ENCODE measurements at regions not wholly inside any gene's neighbourhood (a gene's known extent, or its start where the extent isn't known, plus 50 kb on each side); places are given as distances from the start of the nearest gene placed in this dataset.

- no peak for FAIRE-seq
- no peaks in the 10 kb centered on the region for H3K4me1 ChIP-seq
- no peak for ATAC-seq
Observed at GRCh38 chr1:99424087-99424486, 159.8 kb downstream of the PLPPR4 start.

DNA sequence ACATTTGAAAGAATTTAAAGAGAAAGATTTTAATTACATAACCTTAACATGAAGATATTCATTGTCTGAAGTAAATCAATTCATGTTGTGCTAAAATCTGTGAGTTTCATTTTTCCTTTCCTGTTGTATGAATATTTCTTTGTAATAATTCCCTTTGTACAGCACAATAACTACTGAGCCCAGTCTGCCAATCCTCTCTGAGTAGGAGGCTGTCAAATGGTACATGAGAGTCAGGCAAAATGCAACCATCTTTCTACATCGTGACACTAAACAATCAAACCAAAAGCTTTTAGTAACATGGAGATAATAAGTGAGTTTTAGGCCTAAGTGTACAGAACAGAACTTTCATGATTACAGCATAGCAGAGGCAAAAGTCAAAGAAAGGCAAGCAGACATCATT lies 165.5 kb downstream of the PLPPR4 start:
- 62 to 63% methylated on average over 1 of the region's 1 CpG for WGBS, 2 donors
- H3K36me3 ChIP-seq, result no peaks in the 10 kb centered on the region
- ATAC-seq, result no peak
- H3K27ac ChIP-seq, result no peak overlapping the region
- H3K27me3 ChIP-seq, result no peaks in the 10 kb centered on the region
- no peaks in the 10 kb centered on the region for H3K9me3 ChIP-seq
- H3K4me3 ChIP-seq, result no peak overlapping the region
- FAIRE-seq, result no peak
- no peaks in the 10 kb centered on the region for H3K4me1 ChIP-seq
- intact Hi-C loops (cut with DNase I), result no loop called here
- DNase-seq, result no peak
- TF ChIP-seq CTCF (IDR thresholded peaks at IDR 0.05), result no peak

More at GRCh38 chr1:99424087-99424486, 159.8 kb downstream of the PLPPR4 start:
- no peak for TF ChIP-seq CTCF (IDR thresholded peaks at IDR 0.05)
- intact Hi-C loops (cut with DNase I), result no loop called here
- no peaks in the 10 kb centered on the region for H3K36me3 ChIP-seq
- no peak overlapping the region for H3K27ac ChIP-seq
- H3K27me3 ChIP-seq, result no peaks in the 10 kb centered on the region
- no peak for DNase-seq
- 53 to 64% methylated on average over 3 of the region's 3 CpGs for WGBS, 2 donors
- no peak overlapping the region for H3K4me3 ChIP-seq
- no peaks in the 10 kb centered on the region for H3K9me3 ChIP-seq

GRCh38 chr1:99438656-99439230 lies 174.5 kb downstream of the PLPPR4 start:
- FAIRE-seq (no peak), ATAC-seq (no peak)

DNA sequence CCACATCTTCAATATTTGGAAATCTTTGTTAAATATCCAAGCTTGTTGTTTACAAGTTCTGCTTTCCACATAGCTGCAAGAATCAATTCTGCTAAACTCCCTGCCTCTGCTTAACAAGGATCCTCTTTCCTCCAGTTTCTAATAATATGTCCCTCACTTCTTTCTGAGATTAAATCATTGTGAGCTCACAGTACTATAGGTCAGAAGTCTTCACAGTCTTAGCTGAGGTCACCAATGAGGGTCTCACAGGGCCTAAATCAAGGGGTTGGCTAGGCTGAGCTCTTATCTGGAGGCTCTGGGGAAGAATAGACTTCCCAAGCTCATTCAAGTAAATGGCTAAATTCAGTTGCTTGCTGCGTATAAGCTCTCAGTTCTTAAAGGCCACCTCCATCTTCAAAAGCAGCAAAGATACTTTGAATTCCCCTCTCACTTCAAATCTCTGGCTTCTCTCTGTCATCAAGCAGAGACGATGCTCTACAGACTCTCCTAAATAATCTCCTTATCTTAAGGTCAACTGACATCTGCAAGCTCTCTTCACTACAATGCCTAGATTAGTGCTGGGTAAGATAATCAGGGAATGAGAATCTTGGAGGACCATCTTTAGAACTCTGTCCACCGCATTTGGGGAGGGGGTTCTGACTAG lies 175.3 kb downstream of the PLPPR4 start:
- intact Hi-C loops (cut with DNase I), result no loop called here
- Histone ChIP-seq H3K36me3 (no peaks in the 10 kb centered on the region), H3K27ac (no peak overlapping the region), H3K4me1 (no peaks in the 10 kb centered on the region), H3K4me3 (no peak overlapping the region), H3K27me3 (no peaks in the 10 kb centered on the region), H3K9me3 (no peaks in the 10 kb centered on the region)
- 62 to 63% methylated on average over 3 of the region's 3 CpGs for WGBS, 2 donors
- no peak for TF ChIP-seq CTCF (IDR thresholded peaks at IDR 0.05)
- FAIRE-seq (no peak), DNase-seq (no peak), ATAC-seq (no peak)

More at GRCh38 chr1:99438656-99439230, 174.5 kb downstream of the PLPPR4 start:
- no peak for TF ChIP-seq CTCF (IDR thresholded peaks at IDR 0.05)
- Histone ChIP-seq H3K9me3 (no peaks in the 10 kb centered on the region), H3K27ac (no peak overlapping the region), H3K4me3 (no peak overlapping the region), H3K27me3 (no peaks in the 10 kb centered on the region), H3K4me1 (no peaks in the 10 kb centered on the region), H3K36me3 (no peaks in the 10 kb centered on the region)
- WGBS, 2 donors, result 74 to 75% methylated on average over 4 of the region's 4 CpGs
- DNase-seq, result no peak
- intact Hi-C loops (cut with DNase I), result no loop called here
